SK-MEL-5 (cell line): ENCODE measurements at regions not wholly inside any gene's neighbourhood (a gene's known extent, or its start where the extent isn't known, plus 50 kb on each side); places are given as distances from the start of the nearest gene placed in this dataset.

Experiments
- DNase-seq: peaks from one replicate; pipeline ENCODE4 v3.0.0-alpha.2; 2016; ENCODE audit warnings: low read depth, low spot score
- in situ Hi-C: cut with HindIII; loops from 2 replicates; pipeline ENCODE4 v1.10.0; 2016; ENCODE audit warnings: low sequenced_read_pairs, high pct_unique_total_duplicates, low pct_unique_long_range_greater_than_20kb

GRCh38 chr20:12057778-12058177 lies 140.1 kb downstream of the BTBD3 start:
- DNase-seq = no peak
- in situ Hi-C loops = no loop called here

GRCh38 chr20:12058216-12058615 lies 140.5 kb downstream of the BTBD3 start:
- in situ Hi-C loops = no loop called here
- DNase-seq = no peak

- no peak for DNase-seq
- in situ Hi-C loops = no loop called here
Measured at GRCh38 chr20:12061466-12061865, 143.8 kb downstream of the BTBD3 start.

- no peak for DNase-seq
- in situ Hi-C loops = no loop called here
Measured at GRCh38 chr20:12063106-12063684, 145.5 kb downstream of the BTBD3 start.

GRCh38 chr20:12064540-12064939 lies 146.8 kb downstream of the BTBD3 start:
- DNase-seq = no peak
- in situ Hi-C loops = no loop called here

GRCh38 chr20:12067686-12068085 lies 150.0 kb downstream of the BTBD3 start:
- no peak for DNase-seq
- in situ Hi-C loops = no loop called here

GRCh38 chr20:12068121-12068520 lies 150.4 kb downstream of the BTBD3 start:
- in situ Hi-C loops = no loop called here
- peak; percentile 4 for DNase-seq

- in situ Hi-C loops = no loop called here
- DNase-seq = no peak
Measured at GRCh38 chr20:12069181-12069580, 151.5 kb downstream of the BTBD3 start.

- in situ Hi-C loops = no loop called here
- DNase-seq = no peak
Measured at GRCh38 chr20:12072221-12072953, 154.7 kb downstream of the BTBD3 start.

- no peak for DNase-seq
- in situ Hi-C loops = no loop called here
Measured at GRCh38 chr20:12072954-12073264, 155.2 kb downstream of the BTBD3 start.

- in situ Hi-C loops = no loop called here
- DNase-seq = no peak
Measured at GRCh38 chr20:12074111-12074655, 156.5 kb downstream of the BTBD3 start.

- in situ Hi-C loops = no loop called here
- DNase-seq = no peak
Measured at GRCh38 chr20:12076200-12076599, 158.5 kb downstream of the BTBD3 start.

GRCh38 chr20:12077875-12078274 lies 160.2 kb downstream of the BTBD3 start:
- DNase-seq = no peak
- in situ Hi-C loops = no loop called here

- no peak for DNase-seq
- in situ Hi-C loops = no loop called here
Measured at GRCh38 chr20:12079490-12079889, 161.8 kb downstream of the BTBD3 start.

GRCh38 chr20:12083269-12083668 lies 165.6 kb downstream of the BTBD3 start:
- no peak for DNase-seq
- in situ Hi-C loops = no loop called here

- in situ Hi-C loops = no loop called here
- no peak for DNase-seq
Measured at GRCh38 chr20:12084482-12084881, 166.8 kb downstream of the BTBD3 start.

- no peak for DNase-seq
- in situ Hi-C loops = no loop called here
Measured at GRCh38 chr20:12086359-12086758, 168.7 kb downstream of the BTBD3 start.

GRCh38 chr20:12090920-12091319 lies 173.2 kb downstream of the BTBD3 start:
- in situ Hi-C loops = no loop called here
- DNase-seq = no peak

GRCh38 chr20:12093057-12093796 lies 175.5 kb downstream of the BTBD3 start:
- DNase-seq = no peak
- in situ Hi-C loops = no loop called here
